ENCODE measurements at regions not wholly inside any gene's neighbourhood (a gene's known extent, or its start where the extent isn't known, plus 50 kb on each side); places are given as distances from the start of the nearest gene placed in this dataset.

DNA sequence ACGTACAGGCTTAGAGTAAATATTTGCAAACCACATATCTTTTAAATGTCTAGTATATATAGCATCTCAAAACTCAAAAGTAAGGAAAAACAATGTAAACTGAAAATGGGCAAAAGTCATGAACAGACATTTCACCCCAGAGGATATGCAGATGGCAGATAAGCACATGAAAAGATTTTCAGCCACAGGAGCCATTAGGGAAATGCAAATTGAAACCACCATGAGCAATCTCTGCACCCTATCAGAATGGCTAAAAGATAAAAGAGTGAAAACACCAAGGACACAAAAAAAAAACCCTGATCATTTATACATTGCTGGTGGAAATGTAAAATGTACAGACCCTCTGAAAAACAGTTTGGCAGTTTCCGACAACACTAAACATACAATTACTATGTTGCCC, 292.7 kb downstream of the ZNF516 start:
- DNase-seq (ENCODE audit: low spot score), result no peak

DNA sequence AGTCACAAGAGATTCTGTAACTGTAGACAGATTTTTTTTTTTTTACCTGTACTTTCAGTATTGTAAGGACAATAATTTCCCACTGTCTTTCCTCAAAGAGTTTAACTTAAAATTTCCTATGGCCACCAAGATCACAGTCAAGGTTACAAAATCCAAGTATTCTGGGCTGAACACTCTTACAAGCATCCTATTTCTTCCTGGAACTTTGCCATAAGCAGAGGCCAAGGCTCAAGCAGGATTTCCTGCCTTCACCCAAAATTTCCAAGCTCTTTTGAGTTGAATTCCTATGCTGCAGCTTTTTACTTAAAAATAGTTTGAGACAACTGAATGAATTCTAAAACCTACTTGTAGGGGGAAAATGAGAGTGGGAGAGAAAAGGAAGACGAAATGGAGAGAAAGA, 299.4 kb downstream of the ZNF516 start:
- no peak for DNase-seq (ENCODE audit: low spot score)

DNA sequence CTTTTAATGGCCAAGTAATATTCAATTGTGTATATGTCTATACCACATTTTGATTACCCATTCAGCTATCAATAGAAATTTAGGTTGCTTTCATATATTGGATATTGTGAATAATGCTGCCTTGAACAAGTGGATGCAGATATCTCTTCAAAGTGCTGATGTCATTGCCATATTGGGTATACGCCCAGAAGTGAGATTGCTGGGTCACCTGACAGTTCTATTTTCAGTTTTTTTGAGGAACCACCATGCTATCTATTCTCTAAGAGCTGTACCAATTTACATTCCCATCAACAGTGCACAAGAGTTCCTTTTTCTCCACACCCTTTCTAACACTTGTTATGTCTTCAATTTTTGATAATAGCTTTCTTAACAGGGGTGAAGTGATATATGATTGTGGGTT, 306.9 kb downstream of the ZNF516 start:
- no peak for DNase-seq (ENCODE audit: low spot score)

DNA sequence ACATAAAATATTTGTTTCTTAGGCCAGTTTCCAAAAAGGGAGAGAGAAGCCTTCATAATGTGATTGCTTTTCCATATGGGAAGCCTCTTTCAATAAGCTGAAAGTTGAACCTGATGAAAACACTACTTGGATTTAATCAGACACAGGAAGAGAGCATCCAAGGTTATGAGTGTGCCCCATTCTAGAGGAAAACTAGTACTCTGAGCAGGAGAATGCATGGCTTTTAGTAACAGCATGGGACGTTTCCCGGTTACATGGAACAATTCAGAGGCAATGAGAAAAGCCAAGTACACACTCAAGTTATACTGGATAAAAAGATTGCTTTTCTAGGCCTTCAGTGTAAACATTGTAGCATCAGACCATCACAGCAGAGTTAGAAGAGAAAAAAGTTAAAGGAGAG, 315.8 kb downstream of the ZNF516 start:
- no peak for DNase-seq (ENCODE audit: low spot score)

DNA sequence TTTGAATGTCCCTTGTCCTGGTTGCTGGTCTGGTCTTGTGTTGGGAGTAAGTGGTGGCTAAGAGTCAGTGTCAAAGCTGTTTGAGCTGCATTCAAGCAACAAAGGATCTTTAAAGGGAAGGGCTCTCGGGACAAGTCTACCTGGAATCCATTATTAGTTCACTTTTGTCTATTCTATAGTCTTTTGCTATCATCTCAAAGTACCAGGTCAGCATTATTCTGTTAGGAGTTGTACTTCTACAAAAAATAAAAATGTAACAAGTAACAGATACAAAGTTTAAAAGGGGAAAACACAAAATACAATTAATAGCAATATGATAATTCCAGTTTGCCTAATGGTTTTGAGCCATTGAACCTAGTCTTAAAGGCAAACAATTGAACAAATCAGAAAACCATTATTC, 317.9 kb downstream of the ZNF516 start:
- DNase-seq (ENCODE audit: low spot score), result no peak

DNA sequence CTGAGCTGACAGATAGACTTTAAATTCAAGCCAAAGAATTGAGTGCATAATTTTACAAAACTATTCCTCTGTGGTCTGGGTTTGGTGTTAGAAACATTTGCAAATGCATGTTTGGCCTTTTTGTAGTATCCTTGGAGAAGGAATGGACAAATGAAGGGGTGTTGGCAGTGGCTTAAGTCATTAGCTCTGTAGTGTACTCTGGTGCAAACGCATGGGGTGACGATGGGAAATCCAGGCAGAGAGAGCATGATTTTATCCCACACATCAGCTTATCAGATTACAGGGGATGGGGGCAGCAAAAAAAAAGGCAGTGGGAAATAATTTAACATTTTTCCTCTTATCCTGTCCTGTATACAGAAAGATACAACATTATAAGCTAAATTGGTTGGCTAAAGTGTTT, 320.6 kb downstream of the ZNF516 start:
- no peak for DNase-seq (ENCODE audit: low spot score)

DNA sequence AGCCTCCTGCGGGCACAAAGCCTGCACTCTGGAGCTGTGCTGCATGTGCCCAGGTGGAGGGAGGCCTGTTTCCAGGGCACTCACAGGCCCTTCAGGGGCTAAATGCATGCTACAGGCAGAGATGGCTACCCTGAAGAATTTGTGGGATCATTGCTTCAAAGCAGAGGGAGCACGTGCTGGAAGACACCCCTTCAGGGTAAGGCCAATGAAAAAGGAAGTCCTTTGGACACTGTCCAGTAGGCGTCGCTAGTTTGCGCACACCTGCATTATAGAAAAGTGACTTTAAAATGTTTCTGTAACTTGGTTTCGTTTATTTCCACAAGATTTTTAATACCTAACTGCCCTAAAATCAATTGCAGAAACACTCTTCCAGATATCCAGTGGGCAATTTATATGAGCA, 325.3 kb downstream of the ZNF516 start:
- no peak for DNase-seq (ENCODE audit: low spot score)

DNA sequence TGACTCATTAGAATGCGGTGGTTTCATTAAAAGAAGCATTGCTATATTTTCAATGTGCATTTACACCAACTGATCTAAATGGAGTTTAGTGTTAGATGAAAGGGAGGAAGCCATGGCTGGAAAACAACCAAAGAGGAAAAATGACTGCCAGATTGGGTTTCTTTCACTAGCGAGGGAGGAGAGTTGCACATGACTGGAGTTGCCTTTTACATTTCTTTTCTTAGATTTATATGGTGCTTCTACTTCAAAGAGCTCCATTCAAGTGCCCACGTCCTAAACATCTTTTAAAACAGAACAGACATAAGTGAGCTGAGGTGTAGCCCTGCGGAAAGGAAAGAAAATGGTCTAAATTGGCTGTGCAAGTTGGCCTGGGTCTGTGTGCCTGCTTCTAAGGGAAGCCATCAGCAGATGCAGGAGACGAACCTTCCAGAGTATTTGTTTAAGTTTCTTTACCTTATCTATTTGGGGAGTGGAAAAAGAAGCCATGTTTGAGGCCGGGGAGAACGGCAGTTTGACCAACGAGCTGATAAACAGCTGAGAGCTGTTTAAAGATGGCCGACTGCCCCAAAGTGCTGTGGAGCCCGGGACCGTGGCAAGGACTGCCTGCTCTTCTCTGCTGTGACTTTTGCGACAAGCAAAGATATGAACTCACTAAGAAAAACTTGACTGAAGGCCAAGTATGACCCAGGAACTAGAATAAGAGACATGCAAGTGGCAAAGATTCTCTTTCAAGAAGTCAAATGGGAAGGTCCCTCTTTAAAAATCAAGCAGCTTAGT, 327.0 kb downstream of the ZNF516 start:
- DNase-seq (ENCODE audit: low spot score), result no peak

DNA sequence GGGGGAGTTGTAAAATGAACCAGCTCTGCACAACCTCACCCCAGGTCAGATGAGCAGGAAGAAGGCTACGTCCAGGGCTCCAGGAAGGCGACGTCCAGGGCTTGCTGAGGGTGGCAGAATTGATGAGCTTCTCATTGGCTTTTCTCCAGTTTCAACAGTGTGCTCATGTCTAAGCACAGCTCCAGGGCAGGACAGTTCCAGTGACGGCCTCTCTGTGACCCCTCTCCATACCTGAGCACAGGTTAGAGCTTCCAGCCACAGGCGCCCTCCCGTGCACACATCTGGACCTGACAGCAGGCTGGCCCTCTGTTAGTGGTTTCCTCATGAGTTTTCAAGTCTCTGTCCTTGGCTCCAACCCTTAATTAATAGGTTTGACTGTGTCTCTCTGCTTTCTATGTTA, 327.6 kb downstream of the ZNF516 start:
- no peak for DNase-seq (ENCODE audit: low spot score)

DNA sequence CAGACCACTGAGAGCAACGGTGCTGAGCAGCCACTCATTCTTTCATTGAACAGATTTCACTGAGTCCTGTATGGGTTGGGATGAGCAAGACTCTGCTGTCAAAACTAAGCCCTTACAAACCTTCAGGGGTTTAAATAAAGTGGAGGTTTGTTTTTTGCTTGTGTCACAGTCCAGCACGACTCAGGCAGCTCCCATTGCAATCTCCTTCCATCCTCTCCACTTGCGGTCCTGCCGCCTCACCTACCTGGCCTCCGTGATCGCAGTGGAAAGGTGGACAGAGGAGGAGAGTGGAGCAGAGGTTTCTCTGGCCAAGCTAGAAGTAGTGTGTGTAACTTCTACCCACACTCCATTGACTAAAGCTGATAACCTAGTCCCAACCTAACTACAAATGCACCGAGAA, 332.2 kb downstream of the ZNF516 start:
- DNase-seq (ENCODE audit: low spot score), result no peak

DNA sequence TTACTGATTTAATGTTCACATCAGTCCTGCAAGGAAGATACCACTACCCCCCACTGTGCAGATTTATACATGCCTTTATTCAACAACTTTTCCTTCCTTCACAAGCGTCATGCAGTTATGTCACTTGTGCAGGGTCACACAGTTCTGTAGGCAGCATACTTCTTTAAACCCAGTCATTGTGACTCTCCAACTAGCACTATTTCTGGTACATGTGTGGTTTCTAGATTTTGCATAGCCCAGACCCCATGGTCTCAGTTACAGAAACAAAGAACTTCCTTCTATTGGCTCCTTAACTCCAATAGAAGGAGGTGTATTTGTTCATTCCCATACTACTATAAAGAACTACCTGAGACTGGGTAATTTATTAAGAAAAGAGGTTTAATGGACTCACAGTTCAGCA, 333.1 kb downstream of the ZNF516 start:
- DNase-seq (ENCODE audit: low spot score), result no peak

DNA sequence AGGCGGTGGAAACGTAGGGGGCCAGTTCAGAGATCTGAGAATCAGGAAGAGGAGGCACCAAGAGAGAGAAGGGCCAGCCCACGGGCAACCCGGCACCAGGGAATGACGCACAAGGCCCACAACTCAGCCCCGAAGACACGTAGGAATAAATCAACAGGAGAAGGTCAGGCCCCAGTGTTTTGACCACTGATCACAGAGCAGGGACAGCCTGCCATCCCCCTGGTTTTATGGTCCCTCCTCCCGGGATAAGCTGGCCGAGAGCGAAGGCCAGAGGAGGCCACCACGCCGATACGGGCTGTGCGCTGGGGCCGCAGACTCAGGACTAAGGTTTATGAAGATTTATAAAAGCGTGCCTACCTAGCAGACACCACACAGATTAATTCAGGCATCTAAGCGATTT, 341.4 kb downstream of the ZNF516 start:
- no peak for DNase-seq (ENCODE audit: low spot score)

DNA sequence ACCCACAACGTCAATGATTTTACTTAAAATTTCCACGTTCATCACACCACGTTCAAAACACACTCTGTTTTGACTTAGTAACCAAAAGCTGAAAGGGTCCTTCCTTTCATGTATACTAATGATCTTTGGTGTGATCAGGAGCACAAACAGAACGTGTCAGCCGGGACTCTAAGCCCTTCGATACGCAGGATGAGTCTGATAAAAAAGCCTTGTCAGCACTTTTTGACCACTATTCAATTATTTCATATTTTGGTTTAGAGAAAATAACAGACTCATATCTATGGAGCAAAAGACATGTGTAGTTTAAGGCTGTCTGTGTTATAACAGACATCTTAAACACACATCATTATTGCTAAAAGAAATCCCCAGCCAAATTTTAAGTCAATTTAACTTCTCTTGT, 345.3 kb downstream of the ZNF516 start:
- DNase-seq (ENCODE audit: low spot score), result no peak

DNA sequence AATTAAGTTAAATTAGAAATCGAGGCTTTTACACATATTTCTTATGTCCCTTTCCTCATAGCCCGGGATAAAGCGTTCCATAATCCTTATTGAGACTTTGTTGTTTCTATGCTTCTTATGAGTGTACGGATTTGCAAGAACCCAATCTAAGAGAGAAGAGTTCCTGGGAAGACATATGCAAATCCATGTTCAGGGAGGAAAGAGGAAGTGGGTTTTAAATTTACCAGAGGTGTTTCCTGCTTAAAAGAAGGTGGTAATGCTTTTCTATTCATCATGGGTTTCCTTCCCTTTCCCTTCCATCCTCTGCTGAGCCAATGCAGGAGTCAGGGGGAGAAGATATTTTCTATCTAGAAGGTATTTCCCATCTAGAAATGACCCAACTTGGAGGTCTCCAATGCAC, 345.8 kb downstream of the ZNF516 start:
- DNase-seq (ENCODE audit: low spot score), result no peak

DNA sequence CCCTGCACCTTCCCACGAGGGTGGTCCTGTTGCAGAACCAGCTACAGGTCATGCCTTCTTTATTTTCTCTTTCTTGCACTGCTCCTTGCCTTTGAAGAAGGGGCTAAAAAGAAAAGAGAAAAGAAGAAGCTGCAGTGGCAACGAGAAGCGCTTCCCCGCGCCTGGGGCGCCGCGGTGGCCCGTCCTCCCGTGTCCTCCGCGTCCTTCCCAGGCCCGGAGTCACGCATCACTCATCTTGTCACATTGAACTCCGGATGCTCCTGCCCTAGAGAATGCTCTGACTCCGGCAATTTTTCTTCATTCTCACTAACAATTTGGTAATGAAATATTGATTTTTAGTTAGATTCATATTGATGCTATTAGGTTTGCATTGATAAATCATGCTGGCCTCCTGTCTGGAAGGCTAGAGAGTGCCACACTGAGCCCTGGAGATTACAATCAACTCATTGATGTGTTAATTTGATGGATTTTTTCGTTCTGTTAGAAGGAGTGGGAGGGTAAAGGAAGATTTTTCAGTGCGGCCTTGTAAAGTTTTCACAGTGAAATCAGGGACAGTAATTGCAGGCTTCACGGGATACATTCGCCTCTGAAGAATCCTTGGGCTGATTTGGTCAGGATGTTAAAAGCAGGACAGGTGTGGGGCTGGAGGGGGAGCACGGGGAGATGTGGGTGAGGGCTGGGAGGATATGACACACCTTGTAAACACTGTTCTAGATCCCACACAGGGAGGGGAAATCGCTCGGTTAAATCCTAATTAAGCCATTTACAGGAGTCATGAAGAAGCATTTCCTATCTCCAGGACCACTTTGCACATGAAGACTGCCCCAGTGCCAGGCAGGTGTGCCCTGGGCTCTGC, 349.3 kb downstream of the ZNF516 start:
- no peak for DNase-seq (ENCODE audit: low spot score)

DNA sequence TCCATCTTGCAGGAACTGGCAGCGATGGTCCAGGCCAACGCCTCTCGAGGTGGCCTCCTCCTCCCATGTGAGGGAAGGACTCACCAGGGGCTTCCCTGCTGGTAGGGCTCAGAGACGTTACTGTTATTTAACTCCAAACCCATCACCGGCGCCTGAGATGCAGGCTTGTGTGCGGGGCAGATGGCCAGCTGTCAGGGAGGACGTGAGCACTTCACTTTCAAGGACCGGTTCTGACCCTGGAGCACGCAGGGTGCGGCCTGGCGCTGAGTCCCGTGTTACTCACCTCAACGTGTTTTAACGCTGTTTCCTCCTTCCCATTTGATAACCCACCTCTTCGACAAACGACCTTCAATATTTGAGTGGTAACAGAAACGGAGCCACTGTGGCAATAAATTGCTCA, 350.2 kb downstream of the ZNF516 start:
- DNase-seq (ENCODE audit: low spot score), result no peak

DNA sequence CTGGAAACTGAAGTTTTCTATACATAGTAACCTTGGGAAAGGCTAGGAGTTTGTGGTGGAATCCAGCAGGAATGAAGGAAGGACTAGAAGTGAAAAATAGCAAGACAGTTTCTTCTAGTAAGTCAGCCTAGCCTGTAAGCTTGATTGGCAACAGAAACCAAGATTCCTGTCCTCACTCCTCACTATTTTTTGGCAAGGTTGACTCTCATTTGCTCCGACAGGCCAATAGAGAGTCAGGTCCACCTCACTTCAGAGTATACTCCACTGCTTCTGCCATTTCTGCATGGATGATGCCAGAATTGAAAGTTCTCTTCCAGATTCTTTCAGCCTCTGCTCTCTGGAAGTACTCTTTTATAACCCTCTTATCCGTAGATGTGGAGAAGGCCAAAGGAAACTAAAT, 352.4 kb downstream of the ZNF516 start:
- DNase-seq (ENCODE audit: low spot score), result no peak

DNA sequence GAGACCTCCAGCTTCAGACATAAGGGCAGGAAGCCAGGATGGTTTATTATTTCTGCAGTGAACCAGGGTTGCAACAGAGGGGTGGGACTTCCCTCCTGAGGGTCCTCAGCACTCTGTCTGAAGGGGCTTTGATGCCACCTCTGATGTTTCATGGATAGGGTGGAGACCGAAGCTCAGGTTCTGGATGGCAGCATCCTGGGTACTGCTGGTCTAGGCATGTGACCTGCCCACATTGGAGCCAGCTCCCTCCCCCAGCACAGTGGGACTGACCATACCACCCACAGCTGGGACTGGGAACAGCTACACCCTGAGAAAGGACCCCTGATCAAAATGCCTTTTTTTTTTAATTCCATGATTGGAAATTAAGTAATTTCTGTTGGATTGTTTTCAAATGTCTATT, 355.2 kb downstream of the ZNF516 start:
- DNase-seq (ENCODE audit: low spot score), result no peak

DNA sequence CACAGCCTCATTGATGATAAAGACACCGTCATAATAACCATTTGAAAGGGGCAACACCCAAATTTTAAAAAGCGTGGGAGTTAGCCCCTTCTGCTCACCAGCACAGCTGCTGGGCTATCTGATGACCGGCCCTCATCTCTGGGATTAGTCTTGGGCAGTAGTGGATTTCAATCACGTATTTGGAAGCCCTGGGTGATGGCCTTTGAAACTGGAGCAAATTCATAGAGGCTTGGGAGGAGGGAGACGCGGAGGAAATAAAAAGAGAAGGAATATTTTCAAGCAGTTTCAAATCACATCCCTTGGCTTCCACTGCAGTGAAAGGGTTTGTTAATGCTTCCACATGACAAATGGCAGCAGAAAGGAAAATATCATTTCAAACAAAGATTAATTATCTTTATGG, 357.8 kb downstream of the ZNF516 start:
- no peak for DNase-seq (ENCODE audit: low spot score)

DNA sequence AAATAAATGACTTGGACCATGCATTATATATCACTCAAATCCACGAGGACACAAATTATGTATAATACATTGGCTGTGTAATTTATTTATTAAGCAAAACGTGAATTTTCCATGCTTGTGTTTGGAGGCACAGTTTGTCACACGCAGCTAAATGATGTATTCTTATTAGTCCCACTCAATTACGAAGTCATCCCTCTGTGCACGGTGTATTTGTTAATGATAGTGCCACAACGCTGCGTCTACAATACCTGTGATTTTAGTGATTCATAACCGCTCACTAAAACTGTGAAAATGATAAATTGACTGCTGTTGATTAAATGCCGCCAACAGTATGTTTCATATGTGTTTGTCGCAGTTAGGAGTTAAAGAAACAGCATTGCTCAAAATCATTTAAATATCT, 358.3 kb downstream of the ZNF516 start:
- no peak for DNase-seq (ENCODE audit: low spot score)

DNA sequence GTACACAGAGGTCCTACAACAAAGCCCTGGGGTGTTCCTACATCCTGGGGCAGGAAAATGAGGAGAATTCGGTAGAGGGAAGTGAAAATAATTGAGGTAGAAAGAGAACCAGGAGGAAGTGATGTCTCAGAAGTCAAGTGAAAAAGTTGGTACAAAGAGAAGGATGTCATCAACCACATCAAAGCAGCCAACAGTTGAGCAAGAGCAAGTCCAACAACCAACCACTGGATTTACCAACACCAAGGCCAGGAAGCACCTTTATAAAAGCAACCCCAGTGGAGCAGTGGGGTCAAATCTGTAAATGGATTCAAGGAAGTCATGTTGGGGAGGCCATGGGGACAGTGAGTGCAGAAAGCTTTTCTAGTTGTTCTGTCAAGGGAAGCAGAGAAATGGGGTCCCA, 360.4 kb downstream of the ZNF516 start:
- DNase-seq (ENCODE audit: low spot score), result no peak

DNA sequence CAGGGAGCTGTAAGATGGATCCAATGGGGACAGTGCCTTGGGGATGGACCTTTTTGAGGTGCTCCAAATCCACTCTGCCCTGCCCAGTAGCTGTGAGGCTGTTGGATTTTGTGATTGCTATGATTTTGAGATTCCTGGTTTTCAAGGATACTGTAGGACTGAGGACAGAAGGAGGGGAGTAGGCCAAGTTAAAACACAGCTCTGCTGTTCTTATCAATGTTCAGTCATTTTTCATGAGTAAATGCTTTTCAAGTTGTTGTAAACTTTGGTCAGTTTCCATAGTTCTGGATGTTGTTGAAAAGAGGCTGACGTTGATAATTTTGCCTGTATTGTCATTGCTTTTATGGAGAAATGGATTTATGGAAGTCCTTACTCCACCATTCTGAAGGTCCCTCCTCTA, 361.2 kb downstream of the ZNF516 start:
- no peak for DNase-seq (ENCODE audit: low spot score)

DNA sequence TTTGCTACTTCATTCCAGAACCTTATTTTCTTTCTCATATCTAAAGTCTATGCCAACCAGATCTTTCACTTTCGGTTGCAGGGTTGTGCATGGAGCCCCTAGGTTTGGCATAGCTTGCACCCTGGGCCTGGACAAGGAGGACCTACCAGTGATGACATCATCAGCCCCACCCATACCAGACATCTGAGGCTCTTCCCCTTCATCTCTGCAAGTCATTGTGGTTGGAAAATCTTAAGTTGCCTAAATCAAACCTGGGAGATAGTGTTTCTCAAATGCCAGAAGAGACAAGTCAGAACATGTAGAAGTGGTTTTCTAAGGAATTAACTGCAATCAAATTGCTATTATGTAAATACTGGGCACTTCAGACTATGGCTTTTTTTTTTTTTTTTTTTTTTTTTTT, 363.3 kb downstream of the ZNF516 start:
- no peak for DNase-seq (ENCODE audit: low spot score)

DNA sequence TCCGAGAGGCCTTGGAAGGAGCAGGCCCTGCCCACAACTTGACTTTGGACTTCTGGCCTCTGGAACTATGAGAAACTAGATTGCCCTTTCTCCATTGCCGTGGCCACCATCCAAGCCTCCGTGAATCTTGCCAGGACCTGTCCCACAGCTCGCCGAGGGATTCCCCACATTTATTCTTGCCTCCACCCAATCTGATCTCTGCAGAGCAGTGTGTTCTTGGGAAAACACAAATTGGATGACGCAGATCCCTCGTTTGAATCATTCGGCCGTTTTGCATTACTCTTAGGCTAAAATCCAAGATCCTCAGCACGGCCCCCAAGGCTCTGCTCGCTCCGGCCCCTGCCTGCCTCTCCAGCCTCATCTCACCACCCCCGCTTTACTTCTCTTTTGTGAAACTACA, 364.2 kb downstream of the ZNF516 start:
- no peak for DNase-seq (ENCODE audit: low spot score)

Measured in globus pallidus (tissue), 1 donor.